ENCODE measurements at regions not wholly inside any gene's neighbourhood (a gene's known extent, or its start where the extent isn't known, plus 50 kb on each side); places are given as distances from the start of the nearest gene placed in this dataset.

- TF ChIP-seq TRAFD1 (CRISPR knock-in tag; IDR thresholded peaks at IDR 0.05; ENCODE audit: borderline replicate concordance) (no peak), CTCF (CRISPR knock-in tag; IDR thresholded peaks at IDR 0.05) (no peak), ZNF646 (CRISPR knock-in tag; IDR thresholded peaks at IDR 0.05) (no peak), ADNP (CRISPR knock-in tag; IDR thresholded peaks at IDR 0.05) (no peak), BCLAF1 (IDR thresholded peaks at IDR 0.05) (no peak)
Measured at GRCh38 chr11:80987171-80987570, 1546.3 kb upstream of the TENM4 start (continued).
